Chondrocyte (in vitro differentiated cells): ENCODE measurements at regions not wholly inside any gene's neighbourhood (a gene's known extent, or its start where the extent isn't known, plus 50 kb on each side); places are given as distances from the start of the nearest gene placed in this dataset.

Experiments
- DNase-seq: peaks from one replicate; pipeline ENCODE4 v3.0.0; 2021; ENCODE audit warnings: mixed read lengths, low spot score
- H3K27ac Mint-ChIP-seq: one replicate; pipeline ENCODE4 v1.8.0; 2021; ENCODE audit warnings: mild to moderate bottlenecking, moderate library complexity, mixed read lengths; ENCODE audit not compliant: unreplicated experiment
- H3K27me3 Mint-ChIP-seq: 2 replicates; pipeline ENCODE4 v1.8.0; 2021; ENCODE audit warnings: low read depth, mixed read lengths
- H3K36me3 Mint-ChIP-seq: 2 replicates; pipeline ENCODE4 v1.8.0; 2021; ENCODE audit warnings: low read depth, mixed read lengths
- H3K4me1 Mint-ChIP-seq: 2 replicates; pipeline ENCODE4 v1.8.0; 2021; ENCODE audit warnings: low read depth, mild to moderate bottlenecking, mixed read lengths
- H3K4me3 Mint-ChIP-seq: one replicate; pipeline ENCODE4 v1.8.0; 2021; ENCODE audit warnings: mild to moderate bottlenecking, moderate library complexity, mixed read lengths; ENCODE audit not compliant: unreplicated experiment
- H3K9me3 Mint-ChIP-seq: 2 replicates; pipeline ENCODE4 v1.8.0; 2021; ENCODE audit warnings: low read depth, mixed read lengths
- TF ChIP-seq, protein P1 (sequence below): fragments of 200-600 bp; sonication (generic); IDR thresholded peaks from 2 replicates; pipeline ENCODE4 v1.5.0; 2021; ENCODE audit warnings: antibody characterized with exemption, mild to moderate bottlenecking, moderate library complexity

GRCh38 chr19:28827382-28827781, 385.6 kb downstream of the UQCRFS1 start:
- Mint-ChIP-seq H3K36me3 (no peaks in the 10 kb centered on the region), H3K27me3 (peaks cover 20% of the 10 kb centered on the region), H3K27ac (no peak overlapping the region), H3K9me3 (no peaks in the 10 kb centered on the region), H3K4me3 (no peak overlapping the region), H3K4me1 (no peaks in the 10 kb centered on the region)
- no peak for DNase-seq
- TF ChIP-seq, protein P1, sequence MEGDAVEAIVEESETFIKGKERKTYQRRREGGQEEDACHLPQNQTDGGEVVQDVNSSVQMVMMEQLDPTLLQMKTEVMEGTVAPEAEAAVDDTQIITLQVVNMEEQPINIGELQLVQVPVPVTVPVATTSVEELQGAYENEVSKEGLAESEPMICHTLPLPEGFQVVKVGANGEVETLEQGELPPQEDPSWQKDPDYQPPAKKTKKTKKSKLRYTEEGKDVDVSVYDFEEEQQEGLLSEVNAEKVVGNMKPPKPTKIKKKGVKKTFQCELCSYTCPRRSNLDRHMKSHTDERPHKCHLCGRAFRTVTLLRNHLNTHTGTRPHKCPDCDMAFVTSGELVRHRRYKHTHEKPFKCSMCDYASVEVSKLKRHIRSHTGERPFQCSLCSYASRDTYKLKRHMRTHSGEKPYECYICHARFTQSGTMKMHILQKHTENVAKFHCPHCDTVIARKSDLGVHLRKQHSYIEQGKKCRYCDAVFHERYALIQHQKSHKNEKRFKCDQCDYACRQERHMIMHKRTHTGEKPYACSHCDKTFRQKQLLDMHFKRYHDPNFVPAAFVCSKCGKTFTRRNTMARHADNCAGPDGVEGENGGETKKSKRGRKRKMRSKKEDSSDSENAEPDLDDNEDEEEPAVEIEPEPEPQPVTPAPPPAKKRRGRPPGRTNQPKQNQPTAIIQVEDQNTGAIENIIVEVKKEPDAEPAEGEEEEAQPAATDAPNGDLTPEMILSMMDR, result no peak

GRCh38 chr19:28823338-28823961, 389.5 kb downstream of the UQCRFS1 start:
- no peak overlapping the region for H3K27ac Mint-ChIP-seq
- no peak overlapping the region for H3K4me3 Mint-ChIP-seq
- TF ChIP-seq, protein P1, result no peak
- peaks cover 24% of the 10 kb centered on the region for H3K27me3 Mint-ChIP-seq
- H3K4me1 Mint-ChIP-seq, result no peaks in the 10 kb centered on the region
- H3K36me3 Mint-ChIP-seq, result no peaks in the 10 kb centered on the region
- DNase-seq, result no peak
- H3K9me3 Mint-ChIP-seq, result no peaks in the 10 kb centered on the region

- Mint-ChIP-seq H3K36me3 (no peaks in the 10 kb centered on the region), H3K27ac (no peak overlapping the region), H3K9me3 (peaks cover 2% of the 10 kb centered on the region), H3K4me1 (no peaks in the 10 kb centered on the region), H3K27me3 (peaks cover 23% of the 10 kb centered on the region), H3K4me3 (no peak overlapping the region)
- TF ChIP-seq, protein P1, result no peak
- no peak for DNase-seq
Observed at GRCh38 chr19:28820289-28820688, 392.7 kb downstream of the UQCRFS1 start.

- H3K4me1 Mint-ChIP-seq, result no peaks in the 10 kb centered on the region
- TF ChIP-seq, protein P1, result no peak
- H3K27ac Mint-ChIP-seq, result no peak overlapping the region
- no peak overlapping the region for H3K4me3 Mint-ChIP-seq
- peaks cover 4% of the 10 kb centered on the region for H3K27me3 Mint-ChIP-seq
- no peaks in the 10 kb centered on the region for H3K36me3 Mint-ChIP-seq
- H3K9me3 Mint-ChIP-seq, result peaks cover 2% of the 10 kb centered on the region
- no peak for DNase-seq
Observed at GRCh38 chr19:28815257-28815656, 397.7 kb downstream of the UQCRFS1 start.

DNA sequence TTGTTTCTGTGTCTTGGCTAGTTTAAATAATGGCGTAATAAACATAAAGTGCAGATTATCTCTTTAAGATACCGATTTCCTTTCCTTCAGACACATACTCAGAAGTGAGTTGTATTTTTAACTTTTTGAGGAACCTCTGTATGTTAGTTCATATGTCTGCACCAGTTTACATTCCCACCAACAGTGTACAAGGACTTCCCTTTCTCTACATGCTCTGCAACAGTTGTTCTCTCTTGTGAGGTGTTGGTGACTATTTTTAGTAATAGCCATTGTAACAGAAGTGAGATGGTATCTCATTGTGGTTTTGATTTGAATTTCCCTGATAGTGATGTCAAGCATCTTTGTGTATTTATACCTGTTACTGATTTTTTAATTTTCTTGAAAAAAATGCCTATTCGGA, 418.6 kb downstream of the UQCRFS1 start:
- H3K4me3 Mint-ChIP-seq, result peak overlapping the region; percentile 13
- TF ChIP-seq, protein P1, result no peak
- H3K9me3 Mint-ChIP-seq, result peaks cover 8% of the 10 kb centered on the region
- no peaks in the 10 kb centered on the region for H3K36me3 Mint-ChIP-seq
- peaks cover 41% of the 10 kb centered on the region for H3K27me3 Mint-ChIP-seq
- H3K27ac Mint-ChIP-seq, result no peak overlapping the region
- no peak for DNase-seq
- H3K4me1 Mint-ChIP-seq, result peaks cover 5% of the 10 kb centered on the region
